A673 (cell line): ENCODE measurements at regions not wholly inside any gene's neighbourhood (a gene's known extent, or its start where the extent isn't known, plus 50 kb on each side); places are given as distances from the start of the nearest gene placed in this dataset.

Experiments
- BruUV-seq: library from RNA; stranded (reverse); fragments of 400-500 nt; replicated peaks from 2 replicates; lab custom pipeline; 2021; lab: Mats Ljungman, UMichigan
- CTCF ChIA-PET: fragments of 300-600 bp; sonication (Branson Sonifier 250); formaldehyde crosslinking; loops from one replicate; lab custom pipeline; 2022; ENCODE audit warnings: antibody characterized with exemption; lab: Charles Lee
- POLR2A ChIA-PET: fragments of 300-600 bp; sonication (Branson Sonifier 250); formaldehyde crosslinking; loops from one replicate; lab custom pipeline; 2022; ENCODE audit warnings: antibody characterized with exemption; ENCODE audit not compliant: low non-redundant PET; lab: Charles Lee
- DNase-seq: peaks from one replicate; pipeline ENCODE4 v3.0.0-alpha.2; 2015; ENCODE audit warnings: low spot score
- H3K27ac ChIP-seq: fragments of 200-600 bp; sonication (generic); 2 replicates; pipeline ENCODE4 v1.5.1; 2016; ENCODE audit warnings: mixed run types, low read depth, mild to moderate bottlenecking, mixed read lengths, antibody characterized with exemption, low read length; ENCODE audit not compliant: poor library complexity, severe bottlenecking
- H3K27me3 ChIP-seq: fragments of 200-600 bp; sonication (generic); replicated peaks from 2 replicates; pipeline ENCODE4 v1.6.1; 2017; ENCODE audit warnings: mixed run types, low read depth, mild to moderate bottlenecking, mixed read lengths, antibody characterized with exemption, low read length; ENCODE audit not compliant: insufficient read depth, poor library complexity
- H3K36me3 ChIP-seq: fragments of 200-600 bp; sonication (generic); 2 replicates; pipeline ENCODE4 v1.6.1; 2016; ENCODE audit warnings: mixed run types, mild to moderate bottlenecking, mixed read lengths, antibody characterized with exemption, low read length; ENCODE audit not compliant: insufficient read depth, poor library complexity, severe bottlenecking
- H3K4me1 ChIP-seq: fragments of 200-600 bp; sonication (generic); 2 replicates; pipeline ENCODE4 v1.6.1; 2017; ENCODE audit warnings: mixed run types, mild to moderate bottlenecking, mixed read lengths, antibody characterized with exemption, low read length; ENCODE audit not compliant: insufficient read depth, poor library complexity, severe bottlenecking
- H3K4me3 ChIP-seq: fragments of 200-600 bp; sonication (generic); 2 replicates; pipeline ENCODE4 v1.5.1; 2016; ENCODE audit warnings: low read depth, mixed run types, mild to moderate bottlenecking, mixed read lengths, low read length; ENCODE audit not compliant: poor library complexity, severe bottlenecking
- H3K9me3 ChIP-seq: fragments of 200-600 bp; sonication (generic); 2 replicates; pipeline ENCODE4 v1.6.1; 2016; ENCODE audit warnings: mixed run types, low read depth, mild to moderate bottlenecking, mixed read lengths, antibody characterized with exemption, low read length; ENCODE audit not compliant: poor library complexity, severe bottlenecking
- EZH2 ChIP-seq: fragments of 200-600 bp; sonication (generic); IDR thresholded peaks from 2 replicates; pipeline ENCODE4 v1.6.1; 2017; ENCODE audit warnings: borderline replicate concordance, low read depth, mild to moderate bottlenecking, mixed read lengths, antibody characterized with exemption, low read length; ENCODE audit not compliant: poor library complexity, severe bottlenecking
- intact Hi-C: fragments of 100-400 bp; cut with micrococcal nuclease; formaldehyde crosslinking; loops from one replicate; pipeline ENCODE4 v1.10.0; 2022; ENCODE audit not compliant: unreplicated experiment
- TF ChIP-seq, protein P1 (sequence below): fragments of 300-800, 200-600 bp; sonication (generic); conservative IDR thresholded peaks from 2 replicates; pipeline ENCODE4 v1.5.1; 2017; ENCODE audit warnings: low read depth, mild to moderate bottlenecking, antibody characterized with exemption, low read length, moderate library complexity, mixed read lengths

DNA sequence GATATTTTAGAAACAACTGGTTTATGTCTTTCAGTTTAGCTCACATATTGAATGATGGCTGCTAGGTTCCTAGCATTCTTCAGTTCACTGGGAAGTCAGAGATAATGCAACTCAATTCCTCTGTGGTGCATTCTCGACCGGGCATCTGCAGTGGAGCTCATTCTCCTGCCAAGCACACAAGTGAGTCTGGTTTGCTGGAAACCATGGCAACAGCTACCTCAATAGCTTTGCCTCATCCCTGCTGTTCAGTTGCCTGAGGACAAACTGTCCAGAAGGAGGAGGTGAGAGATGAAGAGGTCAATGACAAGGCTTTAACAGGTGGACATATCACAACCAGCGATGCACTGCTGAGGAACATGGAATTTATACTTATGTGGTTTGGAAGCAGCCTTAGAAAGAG is 816.9 kb downstream of the AACS start:
- Histone ChIP-seq H3K4me3 (no peak overlapping the region), H3K27me3 (no peaks in the 10 kb centered on the region), H3K27ac (no peak overlapping the region), H3K36me3 (no peaks in the 10 kb centered on the region), H3K4me1 (no peaks in the 10 kb centered on the region), H3K9me3 (no peaks in the 10 kb centered on the region)
- intact Hi-C loops: no loop called here
- no TSS peak for BruUV-seq
- ChIA-PET POLR2A (no interaction called here), CTCF (no interaction called here)
- TF ChIP-seq, protein P1, sequence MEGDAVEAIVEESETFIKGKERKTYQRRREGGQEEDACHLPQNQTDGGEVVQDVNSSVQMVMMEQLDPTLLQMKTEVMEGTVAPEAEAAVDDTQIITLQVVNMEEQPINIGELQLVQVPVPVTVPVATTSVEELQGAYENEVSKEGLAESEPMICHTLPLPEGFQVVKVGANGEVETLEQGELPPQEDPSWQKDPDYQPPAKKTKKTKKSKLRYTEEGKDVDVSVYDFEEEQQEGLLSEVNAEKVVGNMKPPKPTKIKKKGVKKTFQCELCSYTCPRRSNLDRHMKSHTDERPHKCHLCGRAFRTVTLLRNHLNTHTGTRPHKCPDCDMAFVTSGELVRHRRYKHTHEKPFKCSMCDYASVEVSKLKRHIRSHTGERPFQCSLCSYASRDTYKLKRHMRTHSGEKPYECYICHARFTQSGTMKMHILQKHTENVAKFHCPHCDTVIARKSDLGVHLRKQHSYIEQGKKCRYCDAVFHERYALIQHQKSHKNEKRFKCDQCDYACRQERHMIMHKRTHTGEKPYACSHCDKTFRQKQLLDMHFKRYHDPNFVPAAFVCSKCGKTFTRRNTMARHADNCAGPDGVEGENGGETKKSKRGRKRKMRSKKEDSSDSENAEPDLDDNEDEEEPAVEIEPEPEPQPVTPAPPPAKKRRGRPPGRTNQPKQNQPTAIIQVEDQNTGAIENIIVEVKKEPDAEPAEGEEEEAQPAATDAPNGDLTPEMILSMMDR: no peak
- no peak for DNase-seq

DNA sequence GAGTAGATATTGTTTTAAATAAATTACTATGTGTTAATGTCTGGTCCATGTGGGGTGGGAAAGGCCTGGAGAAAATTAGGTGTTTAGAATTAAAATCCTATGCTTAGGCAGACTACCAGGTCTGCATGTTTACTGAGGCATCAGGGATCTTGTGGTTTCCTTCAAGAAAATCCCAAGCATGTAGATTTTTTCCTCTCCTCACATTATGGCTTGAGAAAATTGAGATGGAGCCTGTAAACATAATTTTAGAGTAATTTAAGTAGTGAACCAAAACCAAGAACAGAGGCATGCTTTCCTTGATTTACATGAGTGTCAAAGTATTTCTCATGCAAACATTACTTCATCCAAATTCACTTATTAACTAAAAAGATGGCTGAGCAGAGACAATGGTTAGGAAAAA is 823.7 kb downstream of the AACS start:
- no peak overlapping the region for H3K27ac ChIP-seq
- no peaks in the 10 kb centered on the region for H3K36me3 ChIP-seq
- H3K4me3 ChIP-seq: no peak overlapping the region
- no peaks in the 10 kb centered on the region for H3K9me3 ChIP-seq
- BruUV-seq: no TSS peak
- ChIA-PET POLR2A (no interaction called here), CTCF (no interaction called here)
- no peaks in the 10 kb centered on the region for H3K27me3 ChIP-seq
- intact Hi-C loops: no loop called here
- no peak for TF ChIP-seq EZH2
- TF ChIP-seq, protein P1: no peak
- no peaks in the 10 kb centered on the region for H3K4me1 ChIP-seq
- DNase-seq: no peak

DNA sequence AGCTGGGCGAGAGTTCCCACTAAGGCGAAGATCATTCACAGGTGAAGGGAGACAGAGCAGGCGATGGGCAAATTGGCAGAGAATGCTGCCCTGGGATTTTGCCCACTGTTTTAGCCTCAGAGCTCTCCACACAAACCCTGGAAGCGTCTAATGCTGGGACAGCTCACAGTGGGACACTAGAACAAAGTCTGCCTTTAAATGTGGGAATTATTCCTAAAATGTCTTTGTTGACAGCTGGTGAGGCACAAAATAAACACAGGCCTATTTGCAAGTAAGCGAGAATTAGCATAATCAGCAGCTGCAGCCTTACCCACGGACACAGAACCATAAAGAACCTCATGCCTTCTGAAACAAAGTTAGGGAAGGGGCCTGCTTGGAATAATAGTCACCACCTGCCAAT is 824.5 kb downstream of the AACS start:
- Histone ChIP-seq H3K4me1 (no peaks in the 10 kb centered on the region), H3K9me3 (no peaks in the 10 kb centered on the region), H3K36me3 (no peaks in the 10 kb centered on the region), H3K4me3 (no peak overlapping the region), H3K27me3 (no peaks in the 10 kb centered on the region), H3K27ac (no peak overlapping the region)
- TF ChIP-seq EZH2: no peak
- intact Hi-C loops: no loop called here
- ChIA-PET POLR2A (no interaction called here), CTCF (no interaction called here)
- BruUV-seq: no TSS peak
- DNase-seq: no peak

DNA sequence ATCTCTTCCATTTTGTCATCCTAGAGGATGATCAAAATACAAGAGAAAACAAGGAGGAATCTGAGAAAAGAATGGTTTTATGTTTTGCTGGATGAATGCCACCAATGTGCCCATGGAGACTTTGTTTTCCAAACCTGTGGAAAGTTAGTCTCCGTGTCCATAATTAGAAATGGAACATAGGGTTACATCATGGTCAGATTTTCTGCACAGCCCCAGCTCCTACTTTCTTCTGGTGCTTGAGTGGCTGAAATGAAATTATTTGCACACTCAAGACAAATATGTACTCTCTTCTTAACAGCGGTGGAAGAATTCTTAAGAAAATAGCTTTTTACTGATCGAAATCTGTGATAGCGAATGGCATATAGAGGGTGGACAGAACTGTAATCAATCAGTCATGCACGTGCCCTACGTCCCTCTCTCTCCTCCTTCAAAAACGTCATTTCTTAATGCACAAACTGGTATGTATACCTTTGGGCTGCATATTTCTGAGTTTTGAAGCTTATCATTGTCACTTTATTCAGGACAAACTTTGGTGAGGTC is 825.2 kb downstream of the AACS start:
- Histone ChIP-seq H3K27ac (no peak overlapping the region), H3K9me3 (no peaks in the 10 kb centered on the region), H3K27me3 (no peaks in the 10 kb centered on the region), H3K4me1 (no peaks in the 10 kb centered on the region), H3K4me3 (no peak overlapping the region), H3K36me3 (no peaks in the 10 kb centered on the region)
- TF ChIP-seq, protein P1: no peak
- no peak for TF ChIP-seq EZH2
- intact Hi-C loops: no loop called here
- DNase-seq: no peak
- BruUV-seq: no TSS peak
- CTCF ChIA-PET: no interaction called here
- POLR2A ChIA-PET: no interaction called here
